GM23338 (cell line): ENCODE measurements at regions not wholly inside any gene's neighbourhood (a gene's known extent, or its start where the extent isn't known, plus 50 kb on each side); places are given as distances from the start of the nearest gene placed in this dataset.

ENCODE experiments used
- ATAC-seq: fragments of 200-7000 bp; cut with Tn5 transposase; 3 replicates; pipeline ENCODE4 v1.9.1; 2020
- DNase-seq: peaks from one replicate; pipeline ENCODE4 v3.0.0-alpha.2; 2015; ENCODE audit warnings: low spot score
- H2AFZ ChIP-seq: fragments of 200-600 bp; sonication (generic); 2 replicates; pipeline ENCODE4 v1.8.0; 2016; ENCODE audit warnings: antibody characterized with exemption, mild to moderate bottlenecking, moderate library complexity
- H3F3A ChIP-seq: fragments of 200-600 bp; sonication (generic); replicated peaks from 2 replicates; pipeline ENCODE4 v1.8.0; 2017; ENCODE audit warnings: antibody characterized with exemption, mixed run types, low read depth
- H3K27ac ChIP-seq: fragments of 200-600 bp; sonication (generic); 2 replicates; pipeline ENCODE4 v1.6.1; 2016; ENCODE audit warnings: low read depth
- H3K27me3 ChIP-seq: fragments of 200-600 bp; sonication (generic); 2 replicates; pipeline ENCODE4 v1.8.0; 2016; ENCODE audit warnings: mild to moderate bottlenecking, mixed run types, moderate library complexity; ENCODE audit not compliant: insufficient read depth
- H3K36me3 ChIP-seq: fragments of 200-600 bp; sonication (generic); 2 replicates; pipeline ENCODE4 v1.8.0; 2016; ENCODE audit warnings: mild to moderate bottlenecking; ENCODE audit not compliant: insufficient read depth
- H3K4me1 ChIP-seq: fragments of 200-600 bp; sonication (generic); 2 replicates; pipeline ENCODE4 v1.8.0; 2016; ENCODE audit warnings: mild to moderate bottlenecking, moderate library complexity; ENCODE audit not compliant: insufficient read depth
- H3K4me2 ChIP-seq: fragments of 200-600 bp; sonication (generic); 2 replicates; pipeline ENCODE4 v1.7.1; 2017; ENCODE audit warnings: mixed run types
- H3K4me3 ChIP-seq: fragments of 200-600 bp; sonication (generic); 2 replicates; pipeline ENCODE4 v1.6.1; 2016; ENCODE audit warnings: mixed run types
- H3K79me2 ChIP-seq: fragments of 200-600 bp; sonication (generic); replicated peaks from 2 replicates; pipeline ENCODE4 v1.8.0; 2017; ENCODE audit warnings: mild to moderate bottlenecking; ENCODE audit not compliant: insufficient read depth
- H3K9me2 ChIP-seq: fragments of 200-600 bp; sonication (generic); 2 replicates; pipeline ENCODE4 v1.8.0; 2017; ENCODE audit not compliant: insufficient read depth
- H4K20me1 ChIP-seq: fragments of 200-600 bp; sonication (generic); replicated peaks from 2 replicates; pipeline ENCODE4 v1.8.0; 2017; ENCODE audit warnings: mild to moderate bottlenecking; ENCODE audit not compliant: insufficient read depth
- H3K27ac Mint-ChIP-seq: 2 replicates; pipeline ENCODE4 v1.8.0; 2020; ENCODE audit warnings: inconsistent platforms, mild to moderate bottlenecking, moderate library complexity, mixed read lengths
- H3K27me3 Mint-ChIP-seq: 3 replicates; pipeline ENCODE4 v1.8.0; 2022; ENCODE audit warnings: low read depth, mild to moderate bottlenecking, moderate library complexity, mixed read lengths, inconsistent platforms; ENCODE audit not compliant: insufficient read depth, poor library complexity
- H3K36me3 Mint-ChIP-seq: 3 replicates; pipeline ENCODE4 v1.8.0; 2021; ENCODE audit warnings: low read depth, mild to moderate bottlenecking, inconsistent platforms, moderate library complexity, mixed read lengths
- H3K4me1 Mint-ChIP-seq: 3 replicates; pipeline ENCODE4 v1.8.0; 2020; ENCODE audit warnings: mild to moderate bottlenecking, inconsistent platforms, mixed read lengths
- H3K4me3 Mint-ChIP-seq: 3 replicates; pipeline ENCODE4 v1.8.0; 2021; ENCODE audit warnings: moderate library complexity, mild to moderate bottlenecking, inconsistent platforms, mixed read lengths
- H3K9me3 Mint-ChIP-seq: 3 replicates; pipeline ENCODE4 v1.8.0; 2020; ENCODE audit warnings: moderate library complexity, mild to moderate bottlenecking, inconsistent platforms, mixed read lengths
- CREB1 ChIP-seq: fragments of 250-450 bp; sonication (Bioruptor Pico); IDR thresholded peaks from 2 replicates; pipeline ENCODE4 v1.5.0; 2020; ENCODE audit warnings: low read depth, mild to moderate bottlenecking, moderate library complexity
- CTCF ChIP-seq, 2 experiments: fragments of 200-600 bp in 1 of 2; sonication (generic) in 1 of 2; conservative IDR thresholded peaks; 2 replicates each; pipeline versions ENCODE4 v1.5.1 to v1.6.1; 2016 to 2017; ENCODE audit warnings: antibody characterized with exemption in 2 of 2, low read depth in 2 of 2, mild to moderate bottlenecking in 2 of 2, moderate library complexity in 1 of 2
- ETS1 ChIP-seq: IDR thresholded peaks from 2 replicates; pipeline ENCODE4 v1.6.1; 2016; ENCODE audit warnings: antibody characterized with exemption
- EZH2 ChIP-seq: fragments of 200-600 bp; sonication (generic); IDR thresholded peaks from one replicate; pipeline ENCODE4 v1.8.0; 2017; ENCODE audit warnings: antibody characterized with exemption, mild to moderate bottlenecking, low read depth; ENCODE audit not compliant: unreplicated experiment
- EZH2phosphoT487 ChIP-seq: fragments of 200-600 bp; sonication (generic); IDR thresholded peaks from one replicate; pipeline ENCODE4 v1.8.1; 2018; ENCODE audit warnings: antibody characterized with exemption; ENCODE audit not compliant: unreplicated experiment
- ZNF114 ChIP-seq: fragments of 250-450 bp; sonication (Bioruptor Pico); IDR thresholded peaks from 2 replicates; pipeline ENCODE4 v1.5.0; 2020; ENCODE audit warnings: mild to moderate bottlenecking, moderate library complexity
- ZNF331 ChIP-seq: fragments of 250-450 bp; sonication (Bioruptor Pico); IDR thresholded peaks from 2 replicates; pipeline ENCODE4 v1.5.0; 2020; ENCODE audit warnings: low read depth, mild to moderate bottlenecking, moderate library complexity
- TF ChIP-seq, protein P1 (sequence below): fragments of 250-450 bp; sonication (Bioruptor Pico); IDR thresholded peaks from 2 replicates; pipeline ENCODE4 v1.5.0; 2020; ENCODE audit warnings: mild to moderate bottlenecking, moderate library complexity

DNA sequence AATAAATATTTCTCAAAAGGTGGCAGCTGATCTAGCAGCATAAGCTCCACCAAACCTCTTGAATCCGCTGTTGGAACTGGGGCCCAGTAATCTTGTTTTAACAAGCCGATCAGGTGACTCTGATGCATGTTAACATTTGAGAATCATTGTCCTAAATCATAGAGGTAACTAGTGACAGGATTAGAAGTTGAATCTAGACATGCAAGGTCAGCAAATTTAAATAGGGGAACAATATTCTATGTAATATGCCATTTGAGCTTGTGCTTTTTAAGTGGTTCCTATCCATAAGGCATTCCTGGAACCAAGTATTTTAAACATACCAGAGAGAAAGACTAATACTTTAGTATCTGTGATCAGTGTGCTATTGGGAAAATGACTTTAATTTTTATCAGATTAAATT lies 412.8 kb downstream of the PYDC2 start:
- ATAC-seq (no peak), DNase-seq (no peak)
- Mint-ChIP-seq H3K4me1 (peaks cover 15% of the 10 kb centered on the region), H3K27me3 (peaks cover 2% of the 10 kb centered on the region), H3K36me3 (no peaks in the 10 kb centered on the region), H3K27ac (no peak overlapping the region), H3K4me3 (no peak overlapping the region), H3K9me3 (no peaks in the 10 kb centered on the region)
- Histone ChIP-seq H2AFZ (no peak overlapping the region), H3K27ac (no peak overlapping the region), H3K27me3 (no peaks in the 10 kb centered on the region), H3K4me3 (no peak overlapping the region), H3K9me2 (no peaks in the 10 kb centered on the region), H3K4me1 (0 out of 2 replicates have a peak, but pooled peaks cover 3% of the 10 kb centered on the region), H3F3A (no peaks in the 10 kb centered on the region), H3K36me3 (no peaks in the 10 kb centered on the region), H3K79me2 (no peaks in the 10 kb centered on the region), H3K4me2 (no peak overlapping the region), H4K20me1 (no peaks in the 10 kb centered on the region)
- TF ChIP-seq, protein P1, sequence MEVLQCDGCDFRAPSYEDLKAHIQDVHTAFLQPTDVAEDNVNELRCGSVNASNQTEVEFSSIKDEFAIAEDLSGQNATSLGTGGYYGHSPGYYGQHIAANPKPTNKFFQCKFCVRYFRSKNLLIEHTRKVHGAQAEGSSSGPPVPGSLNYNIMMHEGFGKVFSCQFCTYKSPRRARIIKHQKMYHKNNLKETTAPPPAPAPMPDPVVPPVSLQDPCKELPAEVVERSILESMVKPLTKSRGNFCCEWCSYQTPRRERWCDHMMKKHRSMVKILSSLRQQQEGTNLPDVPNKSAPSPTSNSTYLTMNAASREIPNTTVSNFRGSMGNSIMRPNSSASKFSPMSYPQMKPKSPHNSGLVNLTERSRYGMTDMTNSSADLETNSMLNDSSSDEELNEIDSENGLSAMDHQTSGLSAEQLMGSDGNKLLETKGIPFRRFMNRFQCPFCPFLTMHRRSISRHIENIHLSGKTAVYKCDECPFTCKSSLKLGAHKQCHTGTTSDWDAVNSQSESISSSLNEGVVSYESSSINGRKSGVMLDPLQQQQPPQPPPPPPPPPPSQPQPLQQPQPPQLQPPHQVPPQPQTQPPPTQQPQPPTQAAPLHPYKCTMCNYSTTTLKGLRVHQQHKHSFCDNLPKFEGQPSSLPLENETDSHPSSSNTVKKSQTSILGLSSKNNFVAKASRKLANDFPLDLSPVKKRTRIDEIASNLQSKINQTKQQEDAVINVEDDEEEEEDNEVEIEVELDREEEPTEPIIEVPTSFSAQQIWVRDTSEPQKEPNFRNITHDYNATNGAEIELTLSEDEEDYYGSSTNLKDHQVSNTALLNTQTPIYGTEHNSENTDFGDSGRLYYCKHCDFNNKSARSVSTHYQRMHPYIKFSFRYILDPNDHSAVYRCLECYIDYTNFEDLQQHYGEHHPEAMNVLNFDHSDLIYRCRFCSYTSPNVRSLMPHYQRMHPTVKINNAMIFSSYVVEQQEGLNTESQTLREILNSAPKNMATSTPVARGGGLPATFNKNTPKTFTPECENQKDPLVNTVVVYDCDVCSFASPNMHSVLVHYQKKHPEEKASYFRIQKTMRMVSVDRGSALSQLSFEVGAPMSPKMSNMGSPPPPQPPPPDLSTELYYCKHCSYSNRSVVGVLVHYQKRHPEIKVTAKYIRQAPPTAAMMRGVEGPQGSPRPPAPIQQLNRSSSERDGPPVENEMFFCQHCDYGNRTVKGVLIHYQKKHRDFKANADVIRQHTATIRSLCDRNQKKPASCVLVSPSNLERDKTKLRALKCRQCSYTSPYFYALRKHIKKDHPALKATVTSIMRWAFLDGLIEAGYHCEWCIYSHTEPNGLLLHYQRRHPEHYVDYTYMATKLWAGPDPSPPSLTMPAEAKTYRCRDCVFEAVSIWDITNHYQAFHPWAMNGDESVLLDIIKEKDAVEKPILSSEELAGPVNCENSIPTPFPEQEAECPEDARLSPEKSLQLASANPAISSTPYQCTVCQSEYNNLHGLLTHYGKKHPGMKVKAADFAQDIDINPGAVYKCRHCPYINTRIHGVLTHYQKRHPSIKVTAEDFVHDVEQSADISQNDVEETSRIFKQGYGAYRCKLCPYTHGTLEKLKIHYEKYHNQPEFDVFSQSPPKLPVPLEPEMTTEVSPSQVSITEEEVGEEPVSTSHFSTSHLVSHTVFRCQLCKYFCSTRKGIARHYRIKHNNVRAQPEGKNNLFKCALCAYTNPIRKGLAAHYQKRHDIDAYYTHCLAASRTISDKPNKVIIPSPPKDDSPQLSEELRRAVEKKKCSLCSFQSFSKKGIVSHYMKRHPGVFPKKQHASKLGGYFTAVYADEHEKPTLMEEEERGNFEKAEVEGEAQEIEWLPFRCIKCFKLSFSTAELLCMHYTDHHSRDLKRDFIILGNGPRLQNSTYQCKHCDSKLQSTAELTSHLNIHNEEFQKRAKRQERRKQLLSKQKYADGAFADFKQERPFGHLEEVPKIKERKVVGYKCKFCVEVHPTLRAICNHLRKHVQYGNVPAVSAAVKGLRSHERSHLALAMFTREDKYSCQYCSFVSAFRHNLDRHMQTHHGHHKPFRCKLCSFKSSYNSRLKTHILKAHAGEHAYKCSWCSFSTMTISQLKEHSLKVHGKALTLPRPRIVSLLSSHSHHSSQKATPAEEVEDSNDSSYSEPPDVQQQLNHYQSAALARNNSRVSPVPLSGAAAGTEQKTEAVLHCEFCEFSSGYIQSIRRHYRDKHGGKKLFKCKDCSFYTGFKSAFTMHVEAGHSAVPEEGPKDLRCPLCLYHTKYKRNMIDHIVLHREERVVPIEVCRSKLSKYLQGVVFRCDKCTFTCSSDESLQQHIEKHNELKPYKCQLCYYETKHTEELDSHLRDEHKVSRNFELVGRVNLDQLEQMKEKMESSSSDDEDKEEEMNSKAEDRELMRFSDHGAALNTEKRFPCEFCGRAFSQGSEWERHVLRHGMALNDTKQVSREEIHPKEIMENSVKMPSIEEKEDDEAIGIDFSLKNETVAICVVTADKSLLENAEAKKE (CRISPR knock-in tag): no peak
- no peak for TF ChIP-seq ZNF114 (CRISPR knock-in tag)
- no peak for TF ChIP-seq ZNF331 (CRISPR knock-in tag)
- no peak for TF ChIP-seq CREB1

DNA sequence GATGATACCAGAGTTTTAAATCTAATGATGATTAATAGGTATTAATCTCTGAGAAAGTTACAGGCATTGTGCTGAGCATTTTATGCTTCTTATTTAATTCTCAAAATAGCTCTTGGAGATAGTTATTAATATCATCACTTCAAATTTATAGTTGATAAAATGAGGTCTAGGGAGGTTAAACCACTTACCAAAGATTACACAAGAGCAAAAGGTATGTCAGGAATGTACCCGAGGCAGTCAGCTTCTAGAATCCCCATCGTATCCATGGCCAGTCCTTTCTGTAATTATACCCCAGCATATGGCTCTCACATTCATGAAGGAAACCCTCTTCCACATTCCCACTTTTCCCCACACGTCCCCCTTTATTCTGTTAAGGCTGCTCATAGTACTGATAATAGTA lies 421.3 kb downstream of the PYDC2 start:
- H3F3A ChIP-seq: no peaks in the 10 kb centered on the region
- H2AFZ ChIP-seq: no peak overlapping the region
- H3K27me3 ChIP-seq: no peaks in the 10 kb centered on the region
- DNase-seq (peak; percentile 64), ATAC-seq (peak; percentile 62)
- no peaks in the 10 kb centered on the region for H3K9me3 Mint-ChIP-seq
- TF ChIP-seq CTCF (conservative IDR thresholded peaks at IDR 0.05; ENCODE audit: low read depth in 2 of 2): no peak
- TF ChIP-seq ETS1: no peak
- TF ChIP-seq ZNF114 (CRISPR knock-in tag): no peak
- no peak for TF ChIP-seq EZH2phosphoT487
- TF ChIP-seq EZH2: no peak
- H3K27me3 Mint-ChIP-seq: no peaks in the 10 kb centered on the region
- no peaks in the 10 kb centered on the region for H3K4me1 ChIP-seq
- H3K36me3 ChIP-seq: no peaks in the 10 kb centered on the region
- no peaks in the 10 kb centered on the region for H4K20me1 ChIP-seq
- H3K4me3 Mint-ChIP-seq: no peak overlapping the region
- no peaks in the 10 kb centered on the region for H3K9me2 ChIP-seq
- H3K79me2 ChIP-seq: no peaks in the 10 kb centered on the region
- H3K4me1 Mint-ChIP-seq: peaks cover 9% of the 10 kb centered on the region; the same call in 2 of the 3 replicates
- no peak overlapping the region for H3K4me3 ChIP-seq
- no peaks in the 10 kb centered on the region for H3K36me3 Mint-ChIP-seq
- no peak overlapping the region for H3K27ac Mint-ChIP-seq
- H3K4me2 ChIP-seq: no peak overlapping the region
- no peak overlapping the region for H3K27ac ChIP-seq
